HEK293 (cell line): ENCODE measurements at regions not wholly inside any gene's neighbourhood (a gene's known extent, or its start where the extent isn't known, plus 50 kb on each side); places are given as distances from the start of the nearest gene placed in this dataset.

Experiments used
- CTCF ChIA-PET: fragments of 350-600 bp; formaldehyde crosslinking; extraction: SDS; loops from one replicate; lab custom pipeline; 2021; ENCODE audit warnings: antibody characterized with exemption; lab: Yijun Ruan, JAX
- POLR2A ChIA-PET: fragments of 300-600 bp; formaldehyde crosslinking; extraction: SDS; loops from one replicate; lab custom pipeline; 2020; ENCODE audit warnings: antibody characterized with exemption, inconsistent platforms; lab: Yijun Ruan, JAX
- H3K27ac ChIP-seq: fragments of 200-500 bp; sonication (Bioruptor generic); 2 replicates; pipeline ENCODE4 v1.5.1; 2014; ENCODE audit warnings: low read depth, low read length, control low read depth, inconsistent platforms; ENCODE audit errors: extremely low read depth
- H3K36me3 ChIP-seq, 2 experiments: fragments of 200-500 bp in 1 of 2; sonication (Bioruptor generic) in 1 of 2; 1 replicate in 1 of 2; 2 replicates in 1 of 2; pipeline ENCODE4 v1.5.1; 2014 to 2017; ENCODE audit warnings: inconsistent platforms in 2 of 2, low read length in 2 of 2; ENCODE audit not compliant: control insufficient read depth in 2 of 2, insufficient read depth in 1 of 2
- H3K4me1 ChIP-seq: fragments of 200-500 bp; sonication (Bioruptor generic); 2 replicates; pipeline ENCODE4 v1.5.1; 2014; ENCODE audit warnings: mild to moderate bottlenecking, low read length, inconsistent platforms; ENCODE audit not compliant: control insufficient read depth, insufficient read depth
- H3K4me3 ChIP-seq: 2 replicates; pipeline ENCODE4 v1.5.1; 2011; ENCODE audit warnings: low read depth, mild to moderate bottlenecking, control low read depth, low read length, moderate library complexity
- H3K9me3 ChIP-seq: fragments of 200-500 bp; sonication (Bioruptor generic); 2 replicates; pipeline ENCODE4 v1.5.1; 2014; ENCODE audit warnings: low read depth, low read length, inconsistent platforms; ENCODE audit not compliant: control insufficient read depth, insufficient read depth
- GLIS1 ChIP-seq: fragments of 450-650 bp; formaldehyde crosslinking; IDR thresholded peaks from 2 replicates; pipeline ENCODE4 v1.5.1; 2016; ENCODE audit warnings: missing biosample characterization, missing genetic modification characterization
- GLIS2 ChIP-seq: fragments of 450-650 bp; formaldehyde crosslinking; IDR thresholded peaks from 2 replicates; pipeline ENCODE4 v1.5.1; 2016; ENCODE audit warnings: missing biosample characterization, missing genetic modification characterization
- HIC1 ChIP-seq: fragments of 450-650 bp; formaldehyde crosslinking; IDR thresholded peaks from 2 replicates; pipeline ENCODE4 v1.5.1; 2016; ENCODE audit warnings: missing biosample characterization, missing genetic modification characterization
- KLF1 ChIP-seq: fragments of 450-650 bp; formaldehyde crosslinking; IDR thresholded peaks from 2 replicates; pipeline ENCODE4 v1.5.1; 2016; ENCODE audit warnings: missing biosample characterization, missing genetic modification characterization
- KLF8 ChIP-seq: fragments of 450-650 bp; formaldehyde crosslinking; IDR thresholded peaks from 2 replicates; pipeline ENCODE4 v1.5.1; 2016; ENCODE audit warnings: missing biosample characterization, missing genetic modification characterization
- PRDM2 ChIP-seq: fragments of 450-650 bp; formaldehyde crosslinking; IDR thresholded peaks from 2 replicates; pipeline ENCODE4 v1.5.1; 2016; ENCODE audit warnings: missing biosample characterization, missing genetic modification characterization, borderline replicate concordance
- PRDM6 ChIP-seq: fragments of 450-650 bp; formaldehyde crosslinking; IDR thresholded peaks from 2 replicates; pipeline ENCODE4 v1.5.1; 2017; ENCODE audit warnings: missing biosample characterization, missing genetic modification characterization
- TCF7L2 ChIP-seq: IDR thresholded peaks from 2 replicates; pipeline ENCODE4 v1.6.1; 2011; ENCODE audit warnings: low read depth, mild to moderate bottlenecking, inconsistent platforms, low read length, moderate library complexity, borderline replicate concordance
- ZBTB48 ChIP-seq: fragments of 450-650 bp; formaldehyde crosslinking; IDR thresholded peaks from 2 replicates; pipeline ENCODE4 v1.5.1; 2016; ENCODE audit warnings: missing biosample characterization, missing genetic modification characterization
- ZBTB6 ChIP-seq: fragments of 450-650 bp; formaldehyde crosslinking; IDR thresholded peaks from 2 replicates; pipeline ENCODE4 v1.5.1; 2017; ENCODE audit warnings: missing biosample characterization, missing genetic modification characterization
- ZNF155 ChIP-seq: fragments of 450-650 bp; formaldehyde crosslinking; IDR thresholded peaks from 2 replicates; pipeline ENCODE4 v1.5.1; 2016; ENCODE audit warnings: missing biosample characterization, missing genetic modification characterization
- ZNF16 ChIP-seq: fragments of 450-650 bp; formaldehyde crosslinking; IDR thresholded peaks from 2 replicates; pipeline ENCODE4 v1.5.1; 2016; ENCODE audit warnings: low read depth, missing biosample characterization, missing genetic modification characterization
- ZNF2 ChIP-seq: fragments of 450-650 bp; formaldehyde crosslinking; IDR thresholded peaks from 2 replicates; pipeline ENCODE4 v1.5.1; 2016; ENCODE audit warnings: missing biosample characterization, missing genetic modification characterization
- ZNF274 ChIP-seq, 2 experiments: fragments of 200-500 bp in 1 of 2; fragments of 450-650 bp in 1 of 2; sonication (Bioruptor generic) in 1 of 2; formaldehyde crosslinking in 1 of 2; IDR thresholded peaks; 2 replicates each; pipeline versions ENCODE4 v1.5.1 to v1.6.1; 2014 to 2016; ENCODE audit warnings: borderline replicate concordance in 1 of 2, inconsistent platforms in 1 of 2, low read length in 1 of 2, missing biosample characterization in 1 of 2, missing genetic modification characterization in 1 of 2
- ZNF280D ChIP-seq: fragments of 450-650 bp; formaldehyde crosslinking; IDR thresholded peaks from 2 replicates; pipeline ENCODE4 v1.5.1; 2016; ENCODE audit warnings: missing biosample characterization, missing genetic modification characterization
- ZNF292 ChIP-seq: fragments of 450-650 bp; formaldehyde crosslinking; IDR thresholded peaks from 2 replicates; pipeline ENCODE4 v1.5.1; 2016; ENCODE audit warnings: low read depth, missing biosample characterization, missing genetic modification characterization, borderline replicate concordance
- ZNF335 ChIP-seq: fragments of 450-650 bp; formaldehyde crosslinking; conservative IDR thresholded peaks from 2 replicates; pipeline ENCODE4 v1.5.1; 2016; ENCODE audit warnings: missing biosample characterization, missing genetic modification characterization
- ZNF350 ChIP-seq: fragments of 450-650 bp; formaldehyde crosslinking; IDR thresholded peaks from 2 replicates; pipeline ENCODE4 v1.5.0; 2017; ENCODE audit warnings: missing biosample characterization, mild to moderate bottlenecking, missing genetic modification characterization
- ZNF529 ChIP-seq: fragments of 450-650 bp; formaldehyde crosslinking; IDR thresholded peaks from 2 replicates; pipeline ENCODE4 v1.5.1; 2017; ENCODE audit warnings: missing genetic modification characterization, missing biosample characterization; ENCODE audit not compliant: insufficient replicate concordance
- ZNF548 ChIP-seq: fragments of 450-650 bp; formaldehyde crosslinking; IDR thresholded peaks from 2 replicates; pipeline ENCODE4 v1.5.1; 2016; ENCODE audit warnings: missing biosample characterization, missing genetic modification characterization
- ZNF76 ChIP-seq: fragments of 450-650 bp; formaldehyde crosslinking; IDR thresholded peaks from 2 replicates; pipeline ENCODE4; 2016; ENCODE audit warnings: low read depth, missing biosample characterization, missing genetic modification characterization, borderline replicate concordance
- ZSCAN23 ChIP-seq: fragments of 450-650 bp; formaldehyde crosslinking; IDR thresholded peaks from 2 replicates; pipeline ENCODE4 v1.5.1; 2016; ENCODE audit warnings: missing biosample characterization, missing genetic modification characterization

GRCh38 chr2:74070991-74071390 is 76.7 kb downstream of the BOLA3 start:
- Histone ChIP-seq H3K27ac (no peak overlapping the region), H3K36me3 (no peaks in the 10 kb centered on the region; a peak in 1 of 3 replicates), H3K4me3 (no peak overlapping the region), H3K4me1 (no peaks in the 10 kb centered on the region), H3K9me3 (no peaks in the 10 kb centered on the region)
- POLR2A ChIA-PET: no interaction called here
- TF ChIP-seq ZNF274 (IDR thresholded peaks at IDR 0.05; ENCODE audit: low read length) (no peak), ZNF274 (tag by site-specific recombination; IDR thresholded peaks at IDR 0.05; ENCODE audit: borderline replicate concordance) (no peak), ZNF350 (tag by site-specific recombination) (no peak), ZSCAN23 (tag by site-specific recombination) (no peak), ZNF2 (tag by site-specific recombination) (no peak), ZNF548 (no peak), PRDM6 (tag by site-specific recombination) (no peak), ZBTB48 (tag by site-specific recombination) (no peak), KLF8 (no peak), ZNF155 (tag by site-specific recombination) (no peak), ZNF280D (tag by site-specific recombination) (no peak), ZNF292 (tag by site-specific recombination) (no peak), ZBTB6 (tag by site-specific recombination) (no peak), TCF7L2 (no peak), GLIS1 (tag by site-specific recombination) (no peak), KLF1 (tag by site-specific recombination) (no peak), ZNF529 (tag by site-specific recombination) (no peak), ZNF76 (tag by site-specific recombination) (no peak), GLIS2 (no peak), ZNF16 (tag by site-specific recombination) (no peak)
- CTCF ChIA-PET: interaction anchor here (0.6 kb wide), 1 partner anchor 58 kb away, joined by 3 read pairs; no protein-coding TSS in a partner anchor

GRCh38 chr2:74071426-74071825 is 76.3 kb downstream of the BOLA3 start:
- ChIA-PET CTCF (no interaction called here), POLR2A (no interaction called here)
- Histone ChIP-seq H3K4me1 (no peaks in the 10 kb centered on the region), H3K4me3 (no peak overlapping the region), H3K27ac (no peak overlapping the region), H3K9me3 (no peaks in the 10 kb centered on the region), H3K36me3 (no peaks in the 10 kb centered on the region; a peak in 1 of 3 replicates)
- TF ChIP-seq PRDM2 (tag by site-specific recombination) (no peak), HIC1 (no peak), TCF7L2 (no peak), ZNF335 (tag by site-specific recombination) (no peak)
